ENCODE measurements at regions not wholly inside any gene's neighbourhood (a gene's known extent, or its start where the extent isn't known, plus 50 kb on each side); places are given as distances from the start of the nearest gene placed in this dataset.

DNA sequence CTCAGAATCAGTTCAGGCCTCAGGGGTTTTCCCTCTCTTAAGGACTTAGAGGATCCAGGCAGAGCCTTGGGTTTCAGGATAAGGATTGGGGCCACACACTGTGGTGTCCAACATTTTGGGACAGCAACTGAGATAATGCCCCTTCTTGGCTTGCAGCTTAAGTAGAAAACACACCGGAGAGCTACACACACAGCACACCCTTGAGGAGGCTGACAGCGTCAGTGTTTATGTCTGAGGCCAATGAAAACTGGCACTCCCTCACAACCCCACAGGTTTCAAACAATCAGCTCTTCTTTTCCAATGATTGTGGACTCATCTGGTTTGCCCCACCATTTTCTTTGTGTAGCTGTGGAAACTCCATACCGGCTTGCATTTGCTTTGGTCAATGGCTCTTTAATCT lies 257.7 kb downstream of the CDCA7 start:
- TF ChIP-seq, protein P1, sequence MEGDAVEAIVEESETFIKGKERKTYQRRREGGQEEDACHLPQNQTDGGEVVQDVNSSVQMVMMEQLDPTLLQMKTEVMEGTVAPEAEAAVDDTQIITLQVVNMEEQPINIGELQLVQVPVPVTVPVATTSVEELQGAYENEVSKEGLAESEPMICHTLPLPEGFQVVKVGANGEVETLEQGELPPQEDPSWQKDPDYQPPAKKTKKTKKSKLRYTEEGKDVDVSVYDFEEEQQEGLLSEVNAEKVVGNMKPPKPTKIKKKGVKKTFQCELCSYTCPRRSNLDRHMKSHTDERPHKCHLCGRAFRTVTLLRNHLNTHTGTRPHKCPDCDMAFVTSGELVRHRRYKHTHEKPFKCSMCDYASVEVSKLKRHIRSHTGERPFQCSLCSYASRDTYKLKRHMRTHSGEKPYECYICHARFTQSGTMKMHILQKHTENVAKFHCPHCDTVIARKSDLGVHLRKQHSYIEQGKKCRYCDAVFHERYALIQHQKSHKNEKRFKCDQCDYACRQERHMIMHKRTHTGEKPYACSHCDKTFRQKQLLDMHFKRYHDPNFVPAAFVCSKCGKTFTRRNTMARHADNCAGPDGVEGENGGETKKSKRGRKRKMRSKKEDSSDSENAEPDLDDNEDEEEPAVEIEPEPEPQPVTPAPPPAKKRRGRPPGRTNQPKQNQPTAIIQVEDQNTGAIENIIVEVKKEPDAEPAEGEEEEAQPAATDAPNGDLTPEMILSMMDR (IDR thresholded peaks at IDR 0.05; ENCODE audit: poor library complexity, severe bottlenecking), result no peak
- TF ChIP-seq EZH2 (IDR thresholded peaks at IDR 0.05; ENCODE audit: borderline replicate concordance, insufficient read depth, low read length, poor library complexity, severe bottlenecking) (no peak), EP300 (conservative IDR thresholded peaks at IDR 0.05; ENCODE audit: poor library complexity, severe bottlenecking) (no peak), RAD21 (conservative IDR thresholded peaks at IDR 0.05) (no peak), TAF1 (IDR thresholded peaks at IDR 0.05; ENCODE audit: low read depth) (no peak), POLR2AphosphoS5 (IDR thresholded peaks at IDR 0.05) (no peak), MXI1 (conservative IDR thresholded peaks at IDR 0.05; ENCODE audit: poor library complexity, severe bottlenecking) (no peak)
- TF ChIP-seq, protein P2, sequence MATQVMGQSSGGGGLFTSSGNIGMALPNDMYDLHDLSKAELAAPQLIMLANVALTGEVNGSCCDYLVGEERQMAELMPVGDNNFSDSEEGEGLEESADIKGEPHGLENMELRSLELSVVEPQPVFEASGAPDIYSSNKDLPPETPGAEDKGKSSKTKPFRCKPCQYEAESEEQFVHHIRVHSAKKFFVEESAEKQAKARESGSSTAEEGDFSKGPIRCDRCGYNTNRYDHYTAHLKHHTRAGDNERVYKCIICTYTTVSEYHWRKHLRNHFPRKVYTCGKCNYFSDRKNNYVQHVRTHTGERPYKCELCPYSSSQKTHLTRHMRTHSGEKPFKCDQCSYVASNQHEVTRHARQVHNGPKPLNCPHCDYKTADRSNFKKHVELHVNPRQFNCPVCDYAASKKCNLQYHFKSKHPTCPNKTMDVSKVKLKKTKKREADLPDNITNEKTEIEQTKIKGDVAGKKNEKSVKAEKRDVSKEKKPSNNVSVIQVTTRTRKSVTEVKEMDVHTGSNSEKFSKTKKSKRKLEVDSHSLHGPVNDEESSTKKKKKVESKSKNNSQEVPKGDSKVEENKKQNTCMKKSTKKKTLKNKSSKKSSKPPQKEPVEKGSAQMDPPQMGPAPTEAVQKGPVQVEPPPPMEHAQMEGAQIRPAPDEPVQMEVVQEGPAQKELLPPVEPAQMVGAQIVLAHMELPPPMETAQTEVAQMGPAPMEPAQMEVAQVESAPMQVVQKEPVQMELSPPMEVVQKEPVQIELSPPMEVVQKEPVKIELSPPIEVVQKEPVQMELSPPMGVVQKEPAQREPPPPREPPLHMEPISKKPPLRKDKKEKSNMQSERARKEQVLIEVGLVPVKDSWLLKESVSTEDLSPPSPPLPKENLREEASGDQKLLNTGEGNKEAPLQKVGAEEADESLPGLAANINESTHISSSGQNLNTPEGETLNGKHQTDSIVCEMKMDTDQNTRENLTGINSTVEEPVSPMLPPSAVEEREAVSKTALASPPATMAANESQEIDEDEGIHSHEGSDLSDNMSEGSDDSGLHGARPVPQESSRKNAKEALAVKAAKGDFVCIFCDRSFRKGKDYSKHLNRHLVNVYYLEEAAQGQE (IDR thresholded peaks at IDR 0.05; ENCODE audit: borderline replicate concordance), result no peak

Measured in neural cell (in vitro differentiated cells).